Stimulated activated effector memory CD8-positive, alpha-beta T cell treated with anti-CD3 and anti-CD28 coated beads, Interleukin-12 subunit alpha, Interleukin-12 subunit beta, amount 100 ng/mL, for 72 hours (primary cell): ENCODE measurements at regions not wholly inside any gene's neighbourhood (a gene's known extent, or its start where the extent isn't known, plus 50 kb on each side); places are given as distances from the start of the nearest gene placed in this dataset.
A peak's percentile ranks its signal among the peaks of the same experiment; 100 is the strongest.

Experiments used
- ATAC-seq: fragments of 150-1000 bp; cut with Tn5 transposase; 2 replicates; pipeline ENCODE4 v1.10.0; 2021
- DNase-seq, 2 donors: peaks; one replicate each; pipeline ENCODE4 v3.0.0; 2021 to 2022; ENCODE audit warnings: low spot score in 2 of 2
- H3K27ac Mint-ChIP-seq: one replicate; pipeline ENCODE4 v1.8.0; 2022; ENCODE audit warnings: mild to moderate bottlenecking, mixed read lengths
- H3K36me3 Mint-ChIP-seq: one replicate; pipeline ENCODE4 v1.8.0; 2022; ENCODE audit warnings: mild to moderate bottlenecking, mixed read lengths
- H3K4me1 Mint-ChIP-seq: one replicate; pipeline ENCODE4 v1.8.0; 2022; ENCODE audit warnings: mixed read lengths
- H3K4me3 Mint-ChIP-seq: one replicate; pipeline ENCODE4 v1.8.0; 2022; ENCODE audit warnings: mild to moderate bottlenecking, mixed read lengths
- H3K9me3 Mint-ChIP-seq: one replicate; pipeline ENCODE4 v1.8.0; 2022; ENCODE audit warnings: mixed read lengths

GRCh38 chr16:73189136-73189535 is 141.2 kb upstream of the ZFHX3 start:
- ATAC-seq: no peak
- DNase-seq: no peak
- no peaks in the 10 kb centered on the region for H3K36me3 Mint-ChIP-seq
- no peak overlapping the region for H3K27ac Mint-ChIP-seq
- H3K9me3 Mint-ChIP-seq: peaks cover 3% of the 10 kb centered on the region
- H3K4me3 Mint-ChIP-seq: no peak overlapping the region
- no peaks in the 10 kb centered on the region for H3K4me1 Mint-ChIP-seq

- no peak for ATAC-seq
- no peak overlapping the region for H3K4me3 Mint-ChIP-seq
- peaks cover 3% of the 10 kb centered on the region for H3K9me3 Mint-ChIP-seq
- H3K27ac Mint-ChIP-seq: no peak overlapping the region
- H3K36me3 Mint-ChIP-seq: no peaks in the 10 kb centered on the region
- H3K4me1 Mint-ChIP-seq: no peaks in the 10 kb centered on the region
- no peak for DNase-seq
Observed at GRCh38 chr16:73186752-73187601, 139.0 kb upstream of the ZFHX3 start.

GRCh38 chr16:73185737-73186136 is 137.8 kb upstream of the ZFHX3 start:
- Mint-ChIP-seq H3K4me1 (no peaks in the 10 kb centered on the region), H3K4me3 (no peak overlapping the region)
- DNase-seq: no peak

GRCh38 chr16:73183611-73184092 is 135.7 kb upstream of the ZFHX3 start:
- no peaks in the 10 kb centered on the region for H3K4me1 Mint-ChIP-seq
- no peak for DNase-seq
- no peak overlapping the region for H3K4me3 Mint-ChIP-seq
- no peak for ATAC-seq
- no peaks in the 10 kb centered on the region for H3K9me3 Mint-ChIP-seq
- H3K36me3 Mint-ChIP-seq: no peaks in the 10 kb centered on the region
- no peak overlapping the region for H3K27ac Mint-ChIP-seq

More at GRCh38 chr16:73185737-73186136, 137.8 kb upstream of the ZFHX3 start:
- no peak overlapping the region for H3K27ac Mint-ChIP-seq
- ATAC-seq: no peak
- peaks cover 3% of the 10 kb centered on the region for H3K9me3 Mint-ChIP-seq
- H3K36me3 Mint-ChIP-seq: no peaks in the 10 kb centered on the region

- DNase-seq (no peak), ATAC-seq (no peak)
- Mint-ChIP-seq H3K4me1 (no peaks in the 10 kb centered on the region), H3K36me3 (no peaks in the 10 kb centered on the region), H3K9me3 (peaks cover 3% of the 10 kb centered on the region), H3K27ac (no peak overlapping the region), H3K4me3 (no peak overlapping the region)
Observed at GRCh38 chr16:73179705-73180331, 131.9 kb upstream of the ZFHX3 start.

GRCh38 chr16:73177729-73178295 is 129.9 kb upstream of the ZFHX3 start:
- Mint-ChIP-seq H3K4me1 (no peaks in the 10 kb centered on the region), H3K36me3 (no peaks in the 10 kb centered on the region), H3K4me3 (no peak overlapping the region), H3K9me3 (peaks cover 3% of the 10 kb centered on the region), H3K27ac (no peak overlapping the region)
- DNase-seq: no peak
- no peak for ATAC-seq

GRCh38 chr16:73176577-73177013 is 128.7 kb upstream of the ZFHX3 start:
- H3K9me3 Mint-ChIP-seq: peaks cover 3% of the 10 kb centered on the region
- no peaks in the 10 kb centered on the region for H3K36me3 Mint-ChIP-seq
- H3K27ac Mint-ChIP-seq: no peak overlapping the region
- H3K4me3 Mint-ChIP-seq: no peak overlapping the region
- DNase-seq (no peak), ATAC-seq (no peak)
- H3K4me1 Mint-ChIP-seq: no peaks in the 10 kb centered on the region

GRCh38 chr16:73172973-73173709 is 125.2 kb upstream of the ZFHX3 start:
- no peak overlapping the region for H3K4me3 Mint-ChIP-seq
- no peak overlapping the region for H3K27ac Mint-ChIP-seq
- no peaks in the 10 kb centered on the region for H3K36me3 Mint-ChIP-seq
- no peaks in the 10 kb centered on the region for H3K9me3 Mint-ChIP-seq
- DNase-seq (no peak), ATAC-seq (no peak)
- H3K4me1 Mint-ChIP-seq: no peaks in the 10 kb centered on the region

- ATAC-seq: no peak
- no peaks in the 10 kb centered on the region for H3K9me3 Mint-ChIP-seq
- H3K27ac Mint-ChIP-seq: no peak overlapping the region
- no peak for DNase-seq
- no peak overlapping the region for H3K4me3 Mint-ChIP-seq
- no peaks in the 10 kb centered on the region for H3K36me3 Mint-ChIP-seq
- H3K4me1 Mint-ChIP-seq: no peaks in the 10 kb centered on the region
Observed at GRCh38 chr16:73172241-73172972, 124.5 kb upstream of the ZFHX3 start.

GRCh38 chr16:73171901-73172240 is 123.9 kb upstream of the ZFHX3 start:
- no peaks in the 10 kb centered on the region for H3K9me3 Mint-ChIP-seq
- no peak overlapping the region for H3K4me3 Mint-ChIP-seq
- peaks cover 1% of the 10 kb centered on the region for H3K4me1 Mint-ChIP-seq
- DNase-seq: no peak
- H3K27ac Mint-ChIP-seq: no peak overlapping the region
- H3K36me3 Mint-ChIP-seq: no peaks in the 10 kb centered on the region
- no peak for ATAC-seq

GRCh38 chr16:73171380-73171779 is 123.5 kb upstream of the ZFHX3 start:
- Mint-ChIP-seq H3K4me3 (no peak overlapping the region), H3K36me3 (no peaks in the 10 kb centered on the region), H3K4me1 (peaks cover 6% of the 10 kb centered on the region), H3K27ac (no peak overlapping the region), H3K9me3 (no peaks in the 10 kb centered on the region)
- ATAC-seq (no peak), DNase-seq (no peak)

- ATAC-seq (no peak), DNase-seq (no peak)
- Mint-ChIP-seq H3K36me3 (no peaks in the 10 kb centered on the region), H3K4me1 (peaks cover 10% of the 10 kb centered on the region), H3K9me3 (no peaks in the 10 kb centered on the region), H3K27ac (no peak overlapping the region), H3K4me3 (no peak overlapping the region)
Observed at GRCh38 chr16:73170612-73171038, 122.7 kb upstream of the ZFHX3 start.

- Mint-ChIP-seq H3K27ac (no peak overlapping the region), H3K9me3 (no peaks in the 10 kb centered on the region), H3K4me1 (peaks cover 10% of the 10 kb centered on the region), H3K36me3 (no peaks in the 10 kb centered on the region), H3K4me3 (no peak overlapping the region)
- ATAC-seq (no peak), DNase-seq (no peak)
Observed at GRCh38 chr16:73166947-73167550, 119.1 kb upstream of the ZFHX3 start.

- no peaks in the 10 kb centered on the region for H3K9me3 Mint-ChIP-seq
- H3K4me1 Mint-ChIP-seq: peaks cover 10% of the 10 kb centered on the region
- H3K4me3 Mint-ChIP-seq: peak overlapping the region; percentile 23
- DNase-seq (no peak), ATAC-seq (no peak)
- no peaks in the 10 kb centered on the region for H3K36me3 Mint-ChIP-seq
- no peak overlapping the region for H3K27ac Mint-ChIP-seq
Observed at GRCh38 chr16:73166441-73166851, 118.5 kb upstream of the ZFHX3 start.
